GM19239 (cell line): ENCODE measurements at regions not wholly inside any gene's neighbourhood (a gene's known extent, or its start where the extent isn't known, plus 50 kb on each side); places are given as distances from the start of the nearest gene placed in this dataset.
"Not testable (repeated sequence)": the region's sequence is repeated elsewhere in the genome, so short reads cannot be mapped to it uniquely, and the experiment has no call there.

Experiments
- DNase-seq: peaks from one replicate; pipeline ENCODE4 v3.0.0; 2011; ENCODE audit warnings: low spot score; ENCODE audit not compliant: insufficient read length
- FAIRE-seq: peaks from 2 replicates; lab custom pipeline; 2011; peaks lifted over from hg19 to GRCh38; lab: Jason Lieb, UNC

GRCh38 chr13:91036886-91037285 is 310.6 kb upstream of the MIR17HG start:
- FAIRE-seq (no peak), DNase-seq (no peak)

GRCh38 chr13:91042870-91043269 is 304.6 kb upstream of the MIR17HG start:
- FAIRE-seq (no peak), DNase-seq (no peak)

- FAIRE-seq (no peak), DNase-seq (no peak)
Measured at GRCh38 chr13:91045351-91046034, 302.0 kb upstream of the MIR17HG start.

- no peak for DNase-seq
- no peak for FAIRE-seq
Measured at GRCh38 chr13:91046715-91047327, 300.7 kb upstream of the MIR17HG start.

GRCh38 chr13:91050970-91051369 is 296.5 kb upstream of the MIR17HG start:
- FAIRE-seq (no peak), DNase-seq (no peak)

GRCh38 chr13:91052876-91053275 is 294.6 kb upstream of the MIR17HG start:
- FAIRE-seq: no peak
- no peak for DNase-seq

GRCh38 chr13:91053318-91054065 is 294.0 kb upstream of the MIR17HG start:
- DNase-seq: no peak
- FAIRE-seq: no peak

- DNase-seq (no peak), FAIRE-seq (no peak)
Measured at GRCh38 chr13:91054902-91055301, 292.6 kb upstream of the MIR17HG start.

- FAIRE-seq (no peak), DNase-seq (no peak)
Measured at GRCh38 chr13:91056746-91057145, 290.7 kb upstream of the MIR17HG start.

- not testable (repeated sequence) for FAIRE-seq, DNase-seq
Measured at GRCh38 chr13:91057507-91057906, 290.0 kb upstream of the MIR17HG start.

GRCh38 chr13:91058066-91058465 is 289.4 kb upstream of the MIR17HG start:
- DNase-seq (no peak), FAIRE-seq (no peak)

GRCh38 chr13:91058919-91059318 is 288.6 kb upstream of the MIR17HG start:
- no peak for DNase-seq

GRCh38 chr13:91066745-91067144 is 280.7 kb upstream of the MIR17HG start:
- FAIRE-seq: no peak
- DNase-seq: no peak

More at GRCh38 chr13:91058919-91059318, 288.6 kb upstream of the MIR17HG start:
- no peak for FAIRE-seq

- FAIRE-seq: no peak
- no peak for DNase-seq
Measured at GRCh38 chr13:91072486-91072885, 275.0 kb upstream of the MIR17HG start.

GRCh38 chr13:91074091-91074490 is 273.4 kb upstream of the MIR17HG start:
- DNase-seq (no peak), FAIRE-seq (no peak)

GRCh38 chr13:91076830-91077229 is 270.7 kb upstream of the MIR17HG start:
- FAIRE-seq (no peak), DNase-seq (no peak)

GRCh38 chr13:91078093-91078679 is 269.3 kb upstream of the MIR17HG start:
- FAIRE-seq (no peak), DNase-seq (no peak)

- no peak for DNase-seq
- no peak for FAIRE-seq
Measured at GRCh38 chr13:91079176-91079575, 268.3 kb upstream of the MIR17HG start.

GRCh38 chr13:91085127-91085526 is 262.4 kb upstream of the MIR17HG start:
- FAIRE-seq: no peak

GRCh38 chr13:91086936-91087716 is 260.4 kb upstream of the MIR17HG start:
- no peak for DNase-seq
- no peak for FAIRE-seq

More at GRCh38 chr13:91085127-91085526, 262.4 kb upstream of the MIR17HG start:
- DNase-seq: no peak
